Astrocyte (in vitro differentiated cells and primary cell): ENCODE measurements at regions not wholly inside any gene's neighbourhood (a gene's known extent, or its start where the extent isn't known, plus 50 kb on each side); places are given as distances from the start of the nearest gene placed in this dataset.

Source experiments
- CTCF ChIP-seq: IDR thresholded peaks from 2 replicates; pipeline ENCODE4 v1.5.1; 2011; ENCODE audit warnings: low read depth, mild to moderate bottlenecking, inconsistent platforms, low read length, moderate library complexity; ENCODE audit not compliant: insufficient read depth
- EZH2 ChIP-seq: IDR thresholded peaks from 2 replicates; pipeline ENCODE4 v1.6.1; 2012; ENCODE audit warnings: mild to moderate bottlenecking, low read length, inconsistent platforms; ENCODE audit not compliant: insufficient read depth

- TF ChIP-seq CTCF, result no peak
- no peak for TF ChIP-seq EZH2
Observed at GRCh38 chr2:107721178-107721577, 105.5 kb upstream of the RGPD4 start.
